ENCODE measurements at regions not wholly inside any gene's neighbourhood (a gene's known extent, or its start where the extent isn't known, plus 50 kb on each side); places are given as distances from the start of the nearest gene placed in this dataset.

DNA sequence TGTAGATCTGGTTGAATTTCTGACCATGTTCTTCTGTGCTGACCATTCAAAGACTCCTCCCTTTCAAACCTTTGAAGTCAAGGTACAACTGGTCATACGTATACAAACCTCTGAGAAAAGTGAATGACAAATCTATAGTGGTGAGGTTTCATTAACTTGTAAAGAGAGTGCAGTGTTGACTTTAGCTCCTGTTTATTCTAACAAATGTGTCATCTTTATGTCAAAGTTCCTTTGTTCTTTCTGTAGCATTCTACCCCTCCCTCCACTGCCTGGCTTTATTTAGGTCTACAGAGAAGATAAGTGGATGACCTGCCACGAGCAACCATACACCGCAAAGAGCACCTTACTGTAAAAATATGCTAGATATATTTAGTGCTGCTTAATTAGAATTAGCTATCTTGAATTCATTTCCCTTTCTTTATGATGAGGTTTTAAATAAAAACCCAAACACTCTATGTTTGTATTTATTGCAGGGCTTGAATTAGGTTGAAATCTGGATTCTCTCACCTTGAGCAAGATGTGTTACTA, 520.0 kb upstream of the CDH11 start:
- no peak for DNase-seq (ENCODE audit: low read depth)
- no peak overlapping the region for H3K4me3 ChIP-seq (ENCODE audit: low read depth, low read length)
- TF ChIP-seq, protein P1, sequence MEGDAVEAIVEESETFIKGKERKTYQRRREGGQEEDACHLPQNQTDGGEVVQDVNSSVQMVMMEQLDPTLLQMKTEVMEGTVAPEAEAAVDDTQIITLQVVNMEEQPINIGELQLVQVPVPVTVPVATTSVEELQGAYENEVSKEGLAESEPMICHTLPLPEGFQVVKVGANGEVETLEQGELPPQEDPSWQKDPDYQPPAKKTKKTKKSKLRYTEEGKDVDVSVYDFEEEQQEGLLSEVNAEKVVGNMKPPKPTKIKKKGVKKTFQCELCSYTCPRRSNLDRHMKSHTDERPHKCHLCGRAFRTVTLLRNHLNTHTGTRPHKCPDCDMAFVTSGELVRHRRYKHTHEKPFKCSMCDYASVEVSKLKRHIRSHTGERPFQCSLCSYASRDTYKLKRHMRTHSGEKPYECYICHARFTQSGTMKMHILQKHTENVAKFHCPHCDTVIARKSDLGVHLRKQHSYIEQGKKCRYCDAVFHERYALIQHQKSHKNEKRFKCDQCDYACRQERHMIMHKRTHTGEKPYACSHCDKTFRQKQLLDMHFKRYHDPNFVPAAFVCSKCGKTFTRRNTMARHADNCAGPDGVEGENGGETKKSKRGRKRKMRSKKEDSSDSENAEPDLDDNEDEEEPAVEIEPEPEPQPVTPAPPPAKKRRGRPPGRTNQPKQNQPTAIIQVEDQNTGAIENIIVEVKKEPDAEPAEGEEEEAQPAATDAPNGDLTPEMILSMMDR (IDR thresholded peaks at IDR 0.05; ENCODE audit: insufficient read depth, low read depth, low read length, missing control alignments) = no peak

DNA sequence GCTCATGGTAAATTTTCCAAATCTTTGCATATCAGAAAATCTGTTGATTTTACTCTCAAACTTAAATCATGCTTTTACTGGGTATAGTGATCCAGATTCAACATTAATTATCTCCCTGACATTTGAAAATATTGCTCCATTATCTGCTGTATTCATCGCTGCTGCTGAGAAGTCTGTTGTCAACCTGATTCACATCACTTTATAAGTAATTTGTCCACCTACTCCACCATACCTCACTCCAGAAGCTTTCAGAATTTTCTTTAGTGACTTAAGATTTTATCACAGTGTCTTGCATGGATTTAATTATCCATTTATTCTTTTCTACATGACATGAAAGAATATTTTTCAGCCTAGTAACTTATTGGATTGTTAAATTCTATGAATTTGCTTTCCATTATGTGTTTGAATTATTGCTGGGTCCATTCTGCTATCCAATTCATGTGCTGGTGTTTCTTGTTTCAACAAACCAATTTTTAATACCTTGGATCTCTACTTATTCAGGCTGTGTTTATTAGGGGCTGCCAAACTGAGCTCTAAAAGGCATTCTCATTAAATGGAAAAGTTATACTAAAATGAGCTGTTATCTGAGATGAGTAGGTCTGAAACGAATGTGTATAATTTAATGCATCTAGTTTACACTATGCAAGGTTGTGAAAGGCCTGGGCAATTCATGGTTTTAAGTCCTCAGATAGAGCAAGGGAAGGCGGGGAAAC, 519.3 kb upstream of the CDH11 start:
- no peak for DNase-seq (ENCODE audit: low read depth)
- TF ChIP-seq, protein P1 (IDR thresholded peaks at IDR 0.05; ENCODE audit: insufficient read depth, low read depth, low read length, missing control alignments) = no peak
- no peak overlapping the region for H3K4me3 ChIP-seq (ENCODE audit: low read depth, low read length)

DNA sequence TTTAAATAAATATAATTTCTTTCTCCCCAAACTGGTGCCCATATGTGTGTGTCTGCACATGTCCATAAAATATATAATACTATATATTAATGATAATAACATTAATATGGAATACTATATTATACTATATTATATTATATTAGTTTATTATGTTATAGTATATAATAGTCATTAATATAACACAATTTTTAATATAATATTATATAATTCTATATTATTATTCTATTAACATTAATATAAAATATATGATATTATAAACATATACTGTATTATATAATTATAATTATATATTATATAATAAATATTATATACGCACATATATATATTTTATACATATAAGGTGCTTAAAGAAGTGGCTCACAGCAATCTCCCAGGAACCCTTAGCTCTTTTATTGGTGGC, 513.0 kb upstream of the CDH11 start:
- TF ChIP-seq, protein P1 (IDR thresholded peaks at IDR 0.05; ENCODE audit: insufficient read depth, low read depth, low read length, missing control alignments) = no peak
- no peak for DNase-seq (ENCODE audit: low read depth)
- H3K4me3 ChIP-seq (ENCODE audit: low read depth, low read length) = no peak overlapping the region

DNA sequence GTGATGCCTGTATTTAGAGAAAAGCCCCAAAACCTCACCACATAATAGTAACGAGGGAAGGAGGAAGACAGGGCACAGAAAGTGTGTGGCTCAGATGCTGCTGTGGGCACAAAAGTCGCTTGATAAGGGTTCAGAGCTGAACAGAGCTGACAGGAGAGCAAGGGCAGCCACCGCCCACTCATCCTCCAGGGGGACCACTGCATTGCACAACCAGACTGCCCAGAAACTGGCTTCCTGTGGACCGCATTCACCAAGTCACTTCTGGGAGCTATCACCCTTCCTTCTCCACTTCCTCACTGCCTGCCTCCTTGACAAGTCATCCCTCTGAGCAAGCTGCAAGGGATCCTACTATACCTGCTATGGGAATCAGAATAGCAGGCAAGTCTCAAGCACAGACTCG, 512.4 kb upstream of the CDH11 start:
- TF ChIP-seq, protein P1 (IDR thresholded peaks at IDR 0.05; ENCODE audit: insufficient read depth, low read depth, low read length, missing control alignments) = no peak
- no peak for DNase-seq (ENCODE audit: low read depth)
- H3K4me3 ChIP-seq (ENCODE audit: low read depth, low read length) = no peak overlapping the region

DNA sequence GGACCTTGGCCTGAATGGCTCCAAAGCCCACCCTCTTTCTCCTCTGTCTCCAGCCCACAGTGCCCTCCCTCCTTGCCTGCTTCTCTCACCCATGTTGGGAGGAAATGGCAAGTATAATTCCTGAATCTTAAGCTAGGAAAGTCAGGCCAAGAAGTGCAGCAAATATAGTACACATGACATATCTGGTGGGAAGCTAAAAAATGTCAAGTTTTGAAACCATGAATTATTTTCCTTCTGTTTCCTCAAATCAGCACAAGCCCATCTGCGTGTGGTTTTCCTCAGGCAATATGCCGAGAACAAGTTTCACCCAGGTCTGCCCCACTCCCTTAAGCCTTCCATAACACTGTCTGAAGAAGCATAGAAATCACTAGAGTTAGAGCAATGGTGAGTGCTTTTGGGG, 502.8 kb upstream of the CDH11 start:
- no peak overlapping the region for H3K4me3 ChIP-seq (ENCODE audit: low read depth, low read length)
- DNase-seq (ENCODE audit: low read depth) = no peak
- TF ChIP-seq, protein P1 (IDR thresholded peaks at IDR 0.05; ENCODE audit: insufficient read depth, low read depth, low read length, missing control alignments) = no peak

DNA sequence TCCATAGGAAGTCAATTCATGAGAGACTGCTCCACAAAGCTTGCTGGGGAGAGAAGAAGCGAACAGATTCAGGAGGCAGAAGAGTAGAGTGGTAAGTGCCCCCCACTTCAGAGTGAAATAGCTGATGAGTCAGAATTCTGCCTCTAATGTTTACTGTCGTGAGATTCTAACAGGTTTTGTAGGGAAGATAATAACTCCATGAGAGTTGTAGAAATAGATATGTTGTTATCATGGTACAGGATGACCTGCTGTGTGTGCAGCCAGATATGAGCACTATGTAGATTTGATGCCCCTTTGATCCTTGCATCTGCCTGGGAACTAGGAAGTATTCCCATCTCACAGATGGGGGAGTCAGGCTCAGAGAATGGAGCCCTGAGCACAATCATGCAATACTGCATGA, 502.4 kb upstream of the CDH11 start:
- TF ChIP-seq, protein P1 (IDR thresholded peaks at IDR 0.05; ENCODE audit: insufficient read depth, low read depth, low read length, missing control alignments) = no peak
- no peak overlapping the region for H3K4me3 ChIP-seq (ENCODE audit: low read depth, low read length)
- DNase-seq (ENCODE audit: low read depth) = no peak

DNA sequence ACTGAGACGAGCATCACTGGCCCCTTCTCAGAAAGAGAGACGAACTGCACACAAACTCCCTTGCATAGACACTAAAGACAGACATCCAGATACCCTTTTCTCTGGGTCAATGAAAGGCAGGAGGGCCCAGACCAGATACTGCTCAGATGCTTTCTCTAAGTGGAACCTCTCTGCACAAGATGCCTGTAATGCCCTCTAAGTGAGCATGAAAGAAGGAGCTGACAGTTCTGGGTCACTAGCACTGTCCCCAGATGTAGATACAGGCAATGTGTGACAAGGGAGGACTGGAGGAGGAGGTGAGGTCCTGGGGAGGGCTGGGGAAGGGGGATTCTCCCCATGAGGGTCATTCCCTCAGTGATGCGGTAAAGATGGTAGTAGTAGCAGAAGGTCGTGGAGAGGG, 501.0 kb upstream of the CDH11 start:
- no peak for DNase-seq (ENCODE audit: low read depth)
- no peak overlapping the region for H3K4me3 ChIP-seq (ENCODE audit: low read depth, low read length)
- TF ChIP-seq, protein P1 (IDR thresholded peaks at IDR 0.05; ENCODE audit: insufficient read depth, low read depth, low read length, missing control alignments) = no peak
